CD4-positive, alpha-beta memory T cell (primary cell): ENCODE measurements at regions not wholly inside any gene's neighbourhood (a gene's known extent, or its start where the extent isn't known, plus 50 kb on each side); places are given as distances from the start of the nearest gene placed in this dataset.

Experiments
- CTCF ChIA-PET: fragments of 350-600 bp; sonication (Branson Sonifier 250); formaldehyde crosslinking; loops from one replicate; lab custom pipeline; 2021; ENCODE audit warnings: inconsistent platforms; ENCODE audit not compliant: partially characterized antibody; lab: Charles Lee
- POLR2A ChIA-PET: fragments of 350-600 bp; sonication (Branson Sonifier 250); formaldehyde crosslinking; loops from one replicate; lab custom pipeline; 2021; ENCODE audit not compliant: partially characterized antibody; lab: Charles Lee
- DNase-seq, 5 donors: peaks; one replicate each; pipeline versions ENCODE4 v3.0.0 to v3.0.0-alpha.2; 2020 to 2022; ENCODE audit warnings: mixed read lengths in 1 of 5
- H3K27ac ChIP-seq: one replicate; pipeline ENCODE4 v1.7.0; 2013; ENCODE audit warnings: low read depth, low read length
- H3K27me3 ChIP-seq: 2 replicates; pipeline ENCODE4 v1.7.0; 2013; ENCODE audit warnings: mild to moderate bottlenecking, low read length, moderate library complexity; ENCODE audit not compliant: insufficient read depth
- H3K36me3 ChIP-seq: 2 replicates; pipeline ENCODE4 v1.7.0; 2013; ENCODE audit warnings: mild to moderate bottlenecking, low read length, moderate library complexity; ENCODE audit not compliant: insufficient read depth
- H3K4me1 ChIP-seq: 2 replicates; pipeline ENCODE4 v1.7.0; 2013; ENCODE audit warnings: mild to moderate bottlenecking, low read length, moderate library complexity; ENCODE audit not compliant: insufficient read depth
- H3K4me3 ChIP-seq, 2 donors: one replicate each; pipeline ENCODE4 v1.7.0; 2013; ENCODE audit warnings: low read length in 2 of 2, mild to moderate bottlenecking in 1 of 2
- H3K9me3 ChIP-seq, 2 donors: one replicate each; pipeline ENCODE4 v1.7.0; 2013; ENCODE audit warnings: low read length in 2 of 2, control low read depth in 1 of 2; ENCODE audit not compliant: control insufficient read depth in 1 of 2
- H3K27ac Mint-ChIP-seq, 7 donors: one replicate each; pipeline ENCODE4 v1.8.0; 2020 to 2021; ENCODE audit warnings: mixed read lengths in 7 of 7, mild to moderate bottlenecking in 6 of 7, inconsistent platforms in 3 of 7, moderate library complexity in 3 of 7
- H3K27me3 Mint-ChIP-seq, 2 donors: one replicate each; pipeline ENCODE4 v1.8.0; 2020 to 2021; ENCODE audit warnings: mixed read lengths in 2 of 2
- H3K36me3 Mint-ChIP-seq, 2 donors: one replicate each; pipeline ENCODE4 v1.8.0; 2020 to 2021; ENCODE audit warnings: mixed read lengths in 2 of 2, inconsistent platforms in 1 of 2, mild to moderate bottlenecking in 1 of 2
- H3K4me1 Mint-ChIP-seq, 4 donors: one replicate each; pipeline ENCODE4 v1.8.0; 2020 to 2021; ENCODE audit warnings: mixed read lengths in 4 of 4, mild to moderate bottlenecking in 1 of 4
- H3K4me3 Mint-ChIP-seq, 8 donors: one replicate each; pipeline ENCODE4 v1.8.0; 2020 to 2021; ENCODE audit warnings: mixed read lengths in 8 of 8, mild to moderate bottlenecking in 7 of 8, moderate library complexity in 6 of 8, inconsistent platforms in 3 of 8
- H3K9me3 Mint-ChIP-seq, 8 donors: one replicate each; pipeline ENCODE4 v1.8.0; 2020 to 2021; ENCODE audit warnings: mixed read lengths in 8 of 8, mild to moderate bottlenecking in 5 of 8, inconsistent platforms in 3 of 8, moderate library complexity in 1 of 8
- intact Hi-C: fragments of 100-400 bp; cut with micrococcal nuclease; formaldehyde crosslinking; loops from one replicate; pipeline ENCODE4 v1.15.1; 2023

GRCh38 chr5:120923026-120923425, 458.9 kb downstream of the PRR16 start:
- DNase-seq, result no peak
- ChIA-PET POLR2A (no interaction called here), CTCF (no interaction called here)
- no peaks in the 10 kb centered on the region for H3K36me3 Mint-ChIP-seq
- no peak overlapping the region for H3K4me3 ChIP-seq
- H3K27me3 ChIP-seq, result no peaks in the 10 kb centered on the region
- no peak overlapping the region for H3K27ac Mint-ChIP-seq
- no peaks in the 10 kb centered on the region for H3K4me1 Mint-ChIP-seq
- H3K4me3 Mint-ChIP-seq, result no peak overlapping the region
- H3K9me3 Mint-ChIP-seq, result peaks cover 0 to 10% (median 2%) of the 10 kb centered on the region in 8 donors
- H3K36me3 ChIP-seq, result no peaks in the 10 kb centered on the region
- H3K9me3 ChIP-seq, result no peaks in the 10 kb centered on the region
- H3K27ac ChIP-seq, result no peak overlapping the region
- H3K27me3 Mint-ChIP-seq, result no peaks in the 10 kb centered on the region
- intact Hi-C loops, result no loop called here
- no peaks in the 10 kb centered on the region for H3K4me1 ChIP-seq

GRCh38 chr5:120926471-120926870, 462.4 kb downstream of the PRR16 start:
- Mint-ChIP-seq H3K27me3 (no peaks in the 10 kb centered on the region), H3K9me3 (peaks cover 0 to 10% (median 1%) of the 10 kb centered on the region in 8 donors), H3K4me3 (no peak overlapping the region), H3K27ac (no peak overlapping the region), H3K36me3 (no peaks in the 10 kb centered on the region), H3K4me1 (no peaks in the 10 kb centered on the region)
- no peaks in the 10 kb centered on the region for H3K4me1 ChIP-seq
- H3K27me3 ChIP-seq, result no peaks in the 10 kb centered on the region
- H3K36me3 ChIP-seq, result no peaks in the 10 kb centered on the region
- intact Hi-C loops, result no loop called here
- no peaks in the 10 kb centered on the region for H3K9me3 ChIP-seq
- no peak for DNase-seq
- no peak overlapping the region for H3K4me3 ChIP-seq
- ChIA-PET POLR2A (no interaction called here), CTCF (no interaction called here)
- no peak overlapping the region for H3K27ac ChIP-seq

- Histone ChIP-seq H3K4me3 (no peak overlapping the region), H3K9me3 (no peaks in the 10 kb centered on the region), H3K27ac (no peak overlapping the region), H3K27me3 (no peaks in the 10 kb centered on the region), H3K4me1 (no peaks in the 10 kb centered on the region), H3K36me3 (no peaks in the 10 kb centered on the region)
- Mint-ChIP-seq H3K4me1 (no peaks in the 10 kb centered on the region), H3K4me3 (no peak overlapping the region), H3K27me3 (no peaks in the 10 kb centered on the region), H3K36me3 (no peaks in the 10 kb centered on the region), H3K27ac (no peak overlapping the region), H3K9me3 (peaks cover 0 to 10% (median 4%) of the 10 kb centered on the region in 8 donors)
- intact Hi-C loops, result no loop called here
- ChIA-PET CTCF (no interaction called here), POLR2A (no interaction called here)
- no peak for DNase-seq
Observed at GRCh38 chr5:120927950-120928530, 463.9 kb downstream of the PRR16 start.

GRCh38 chr5:120932480-120932879, 468.4 kb downstream of the PRR16 start:
- no peaks in the 10 kb centered on the region for H3K36me3 Mint-ChIP-seq
- H3K27me3 Mint-ChIP-seq, result no peaks in the 10 kb centered on the region
- intact Hi-C loops, result no loop called here
- no peak for DNase-seq
- H3K4me3 Mint-ChIP-seq, result no peak overlapping the region
- ChIA-PET CTCF (no interaction called here), POLR2A (no interaction called here)
- no peaks in the 10 kb centered on the region for H3K36me3 ChIP-seq
- H3K4me3 ChIP-seq, result no peak overlapping the region
- no peaks in the 10 kb centered on the region for H3K9me3 ChIP-seq
- H3K4me1 ChIP-seq, result no peaks in the 10 kb centered on the region
- H3K4me1 Mint-ChIP-seq, result no peaks in the 10 kb centered on the region
- no peaks in the 10 kb centered on the region for H3K27me3 ChIP-seq
- peaks cover 0 to 11% (median 2%) of the 10 kb centered on the region in 8 donors for H3K9me3 Mint-ChIP-seq
- H3K27ac Mint-ChIP-seq, result no peak overlapping the region
- no peak overlapping the region for H3K27ac ChIP-seq

- H3K36me3 Mint-ChIP-seq, result no peaks in the 10 kb centered on the region
- no peak for DNase-seq
- Histone ChIP-seq H3K4me3 (no peak overlapping the region), H3K4me1 (no peaks in the 10 kb centered on the region), H3K27ac (no peak overlapping the region), H3K27me3 (no peaks in the 10 kb centered on the region), H3K36me3 (no peaks in the 10 kb centered on the region), H3K9me3 (no peaks in the 10 kb centered on the region)
- H3K9me3 Mint-ChIP-seq, result peaks cover 0 to 11% (median 2%) of the 10 kb centered on the region in 8 donors
- CTCF ChIA-PET, result no interaction called here
- POLR2A ChIA-PET, result no interaction called here
- H3K27ac Mint-ChIP-seq, result no peak overlapping the region
- H3K4me1 Mint-ChIP-seq, result no peaks in the 10 kb centered on the region
- H3K27me3 Mint-ChIP-seq, result no peaks in the 10 kb centered on the region
- H3K4me3 Mint-ChIP-seq, result no peak overlapping the region
- intact Hi-C loops, result no loop called here
Observed at GRCh38 chr5:120934031-120934430, 469.9 kb downstream of the PRR16 start.

- CTCF ChIA-PET, result no interaction called here
- H3K36me3 Mint-ChIP-seq, result no peaks in the 10 kb centered on the region
Observed at GRCh38 chr5:120936652-120937051, 472.6 kb downstream of the PRR16 start.

GRCh38 chr5:120938604-120939003, 474.5 kb downstream of the PRR16 start:
- no peak overlapping the region for H3K27ac Mint-ChIP-seq
- no peaks in the 10 kb centered on the region for H3K4me1 ChIP-seq
- no peak overlapping the region for H3K4me3 ChIP-seq
- H3K27me3 ChIP-seq, result no peaks in the 10 kb centered on the region
- no peaks in the 10 kb centered on the region for H3K9me3 ChIP-seq
- H3K9me3 Mint-ChIP-seq, result peaks cover 0 to 11% (median 2%) of the 10 kb centered on the region in 8 donors
- no peaks in the 10 kb centered on the region for H3K36me3 ChIP-seq
- no peaks in the 10 kb centered on the region for H3K4me1 Mint-ChIP-seq
- H3K4me3 Mint-ChIP-seq, result no peak overlapping the region
- POLR2A ChIA-PET, result no interaction called here
- no peaks in the 10 kb centered on the region for H3K36me3 Mint-ChIP-seq
- DNase-seq, result no peak
- intact Hi-C loops, result no loop called here
- no peak overlapping the region for H3K27ac ChIP-seq
- no peaks in the 10 kb centered on the region for H3K27me3 Mint-ChIP-seq
- CTCF ChIA-PET, result no interaction called here

More at GRCh38 chr5:120936652-120937051, 472.6 kb downstream of the PRR16 start:
- DNase-seq, result no peak
- no peaks in the 10 kb centered on the region for H3K27me3 Mint-ChIP-seq
- Histone ChIP-seq H3K36me3 (no peaks in the 10 kb centered on the region), H3K27me3 (no peaks in the 10 kb centered on the region), H3K4me3 (no peak overlapping the region), H3K27ac (no peak overlapping the region), H3K9me3 (no peaks in the 10 kb centered on the region), H3K4me1 (no peaks in the 10 kb centered on the region)
- H3K27ac Mint-ChIP-seq, result no peak overlapping the region
- H3K4me1 Mint-ChIP-seq, result no peaks in the 10 kb centered on the region
- no peak overlapping the region for H3K4me3 Mint-ChIP-seq
- intact Hi-C loops, result no loop called here
- peaks cover 0 to 11% (median 2%) of the 10 kb centered on the region in 8 donors for H3K9me3 Mint-ChIP-seq
- POLR2A ChIA-PET, result no interaction called here
